BLaER1 treated with 17β-estradiol and CSF1 and Interleukin-3, amounts not matched to agents 10 nM and 100 nM (cell line): ENCODE measurements at regions not wholly inside any gene's neighbourhood (a gene's known extent, or its start where the extent isn't known, plus 50 kb on each side); places are given as distances from the start of the nearest gene placed in this dataset.

Source experiments
- H3K27ac ChIP-seq, 11 experiments: shearing (Covaris generic); formaldehyde crosslinking; 2 replicates each; pipeline ENCODE4 v1.8.1; 2022
- H3K27me3 ChIP-seq, 11 experiments: shearing (Covaris generic); formaldehyde crosslinking; 2 replicates each; pipeline ENCODE4 v1.8.1; 2022
- H3K36me3 ChIP-seq, 11 experiments: shearing (Covaris generic); formaldehyde crosslinking; 2 replicates each; pipeline ENCODE4 v1.8.1; 2022
- H3K4me1 ChIP-seq, 10 experiments: shearing (Covaris generic); formaldehyde crosslinking; 2 replicates each; pipeline ENCODE4 v1.8.1; 2022
- H3K4me2 ChIP-seq, 11 experiments: shearing (Covaris generic); formaldehyde crosslinking; 2 replicates each; pipeline ENCODE4 v1.8.1; 2022
- H3K4me3 ChIP-seq, 10 experiments: shearing (Covaris generic); formaldehyde crosslinking; 2 replicates each; pipeline ENCODE4 v1.8.1; 2022
- H3K9ac ChIP-seq, 11 experiments: shearing (Covaris generic); formaldehyde crosslinking; 2 replicates each; pipeline ENCODE4 v1.8.1; 2022
- H3K9me3 ChIP-seq, 11 experiments: shearing (Covaris generic); formaldehyde crosslinking; replicated peaks in 1 of 11; 2 replicates each; pipeline ENCODE4 v1.8.1; 2022
- H4K20me1 ChIP-seq, 11 experiments: shearing (Covaris generic); formaldehyde crosslinking; 2 replicates each; pipeline ENCODE4 v1.8.1; 2022
- Cebpa-rat ChIP-seq, 11 experiments: shearing (Covaris generic); IDR thresholded peaks; 2 replicates each; pipeline ENCODE4 v1.8.1; 2022

- Histone ChIP-seq H3K4me1 (no peaks in the 10 kb centered on the region), H4K20me1 (no peaks in the 10 kb centered on the region)
Observed at GRCh38 chr14:31977001-31977556, 100.0 kb upstream of the ARHGAP5 start.

GRCh38 chr14:31978423-31978822, 98.7 kb upstream of the ARHGAP5 start:
- Histone ChIP-seq H3K9me3 (peaks cover 36 to 55% (median 45%) of the 10 kb centered on the region in 11 experiments), H3K27ac (no peak overlapping the region), H3K4me2 (no peak overlapping the region), H3K9ac (no peak overlapping the region), H3K4me3 (no peak overlapping the region), H3K4me1 (peaks cover 0 to under 1% (median 0%) of the 10 kb centered on the region in 10 experiments; a peak in 3 of 20 replicates), H4K20me1 (no peaks in the 10 kb centered on the region), H3K27me3 (no peaks in the 10 kb centered on the region), H3K36me3 (peaks cover 0 to 6% (median 0%) of the 10 kb centered on the region in 11 experiments; a peak in 3 of 22 replicates)
- TF ChIP-seq Cebpa-rat (IDR thresholded peaks at IDR 0.05) = no peak

More at GRCh38 chr14:31977001-31977556, 100.0 kb upstream of the ARHGAP5 start:
- Histone ChIP-seq H3K4me3 (no peak overlapping the region), H3K4me2 (no peak overlapping the region), H3K36me3 (peaks cover 0 to 6% (median 0%) of the 10 kb centered on the region in 11 experiments; a peak in 3 of 22 replicates), H3K9me3 (peaks cover 35 to 55% (median 41%) of the 10 kb centered on the region in 11 experiments), H3K27ac (no peak overlapping the region), H3K9ac (no peak overlapping the region), H3K27me3 (no peaks in the 10 kb centered on the region)
- TF ChIP-seq Cebpa-rat (IDR thresholded peaks at IDR 0.05) = no peak

GRCh38 chr14:31982642-31983041, 94.5 kb upstream of the ARHGAP5 start:
- Histone ChIP-seq H3K4me2 (no peak overlapping the region), H3K4me1 (peaks cover 0 to 17% (median 14%) of the 10 kb centered on the region in 10 experiments; a peak in 15 of 20 replicates), H3K27ac (no peak overlapping the region), H3K9me3 (peaks cover 38 to 69% (median 52%) of the 10 kb centered on the region in 11 experiments), H3K4me3 (no peak overlapping the region), H3K27me3 (no peaks in the 10 kb centered on the region), H4K20me1 (no peaks in the 10 kb centered on the region), H3K9ac (no peak overlapping the region), H3K36me3 (0 out of 22 replicates have a peak, but pooled peaks cover 0 to 3% (median 0%) of the 10 kb centered on the region in 11 experiments)
- TF ChIP-seq Cebpa-rat (IDR thresholded peaks at IDR 0.05) = no peak

GRCh38 chr14:31986405-31986804, 90.7 kb upstream of the ARHGAP5 start:
- H3K4me2 ChIP-seq = no peak overlapping the region
- no peak overlapping the region for H3K27ac ChIP-seq
- H3K9me3 ChIP-seq = peaks cover 34 to 57% (median 49%) of the 10 kb centered on the region in 11 experiments
- no peaks in the 10 kb centered on the region for H3K27me3 ChIP-seq
- no peak for TF ChIP-seq Cebpa-rat (IDR thresholded peaks at IDR 0.05)
- H3K4me3 ChIP-seq = no peak overlapping the region
- H3K4me1 ChIP-seq = peaks cover 0 to 17% (median 14%) of the 10 kb centered on the region in 10 experiments; a peak in 17 of 20 replicates
- H3K9ac ChIP-seq = no peak overlapping the region
- 0 out of 22 replicates have a peak, but pooled peaks cover 0 to 3% (median 0%) of the 10 kb centered on the region in 11 experiments for H3K36me3 ChIP-seq
- H4K20me1 ChIP-seq = no peaks in the 10 kb centered on the region

- Histone ChIP-seq H3K9me3 (peaks cover 23 to 44% (median 36%) of the 10 kb centered on the region in 11 experiments), H3K27me3 (no peaks in the 10 kb centered on the region), H3K27ac (no peak overlapping the region), H3K4me1 (peaks cover 0 to 25% (median 19%) of the 10 kb centered on the region in 10 experiments; a peak in 17 of 20 replicates), H3K4me3 (no peak overlapping the region), H4K20me1 (no peaks in the 10 kb centered on the region), H3K4me2 (no peak overlapping the region), H3K36me3 (no peaks in the 10 kb centered on the region), H3K9ac (no peak overlapping the region)
- TF ChIP-seq Cebpa-rat (IDR thresholded peaks at IDR 0.05) = no peak
Observed at GRCh38 chr14:31987721-31988120, 89.4 kb upstream of the ARHGAP5 start.

- no peaks in the 10 kb centered on the region for H3K36me3 ChIP-seq
- no peaks in the 10 kb centered on the region for H3K27me3 ChIP-seq
- no peak overlapping the region for H3K9ac ChIP-seq
- peaks cover 17 to 40% (median 31%) of the 10 kb centered on the region in 11 experiments for H3K9me3 ChIP-seq
- no peak overlapping the region for H3K27ac ChIP-seq
- no peak overlapping the region for H3K4me2 ChIP-seq
- H3K4me1 ChIP-seq = peaks cover 0 to 30% (median 23%) of the 10 kb centered on the region in 10 experiments; a peak in 17 of 20 replicates
- TF ChIP-seq Cebpa-rat (IDR thresholded peaks at IDR 0.05) = no peak
- H4K20me1 ChIP-seq = no peaks in the 10 kb centered on the region
- no peak overlapping the region for H3K4me3 ChIP-seq
Observed at GRCh38 chr14:31988244-31988643, 88.9 kb upstream of the ARHGAP5 start.

- Histone ChIP-seq H3K4me1 (peaks cover 0 to 26% (median 12%) of the 10 kb centered on the region in 10 experiments; a peak in 12 of 20 replicates), H3K9ac (no peak overlapping the region), H3K4me2 (peak overlapping the region in 1 of 11 experiments; percentile 13; a peak in 2 of 22 replicates), H3K36me3 (no peaks in the 10 kb centered on the region), H4K20me1 (no peaks in the 10 kb centered on the region), H3K9me3 (peaks cover 11 to 21% (median 15%) of the 10 kb centered on the region in 11 experiments), H3K27ac (no peak overlapping the region), H3K27me3 (no peaks in the 10 kb centered on the region), H3K4me3 (no peak overlapping the region)
- TF ChIP-seq Cebpa-rat (IDR thresholded peaks at IDR 0.05) = no peak
Observed at GRCh38 chr14:31990183-31990857, 86.8 kb upstream of the ARHGAP5 start.

- Histone ChIP-seq H3K9ac (no peak overlapping the region), H3K27me3 (no peaks in the 10 kb centered on the region), H3K4me1 (peaks cover 0 to 26% (median 12%) of the 10 kb centered on the region in 10 experiments; a peak in 12 of 20 replicates), H3K9me3 (peaks cover 5 to 14% (median 8%) of the 10 kb centered on the region in 11 experiments), H3K4me2 (peak overlapping the region in 2 of 11 experiments; percentile 3 to 13; a peak in 3 of 22 replicates), H3K4me3 (no peak overlapping the region), H4K20me1 (no peaks in the 10 kb centered on the region), H3K36me3 (no peaks in the 10 kb centered on the region), H3K27ac (no peak overlapping the region)
- no peak for TF ChIP-seq Cebpa-rat (IDR thresholded peaks at IDR 0.05)
Observed at GRCh38 chr14:31990926-31991572, 86.1 kb upstream of the ARHGAP5 start.

GRCh38 chr14:31992011-31992447, 85.1 kb upstream of the ARHGAP5 start:
- no peak for TF ChIP-seq Cebpa-rat (IDR thresholded peaks at IDR 0.05)
- H3K4me1 ChIP-seq = peaks cover 0 to 26% (median 12%) of the 10 kb centered on the region in 10 experiments; a peak in 12 of 20 replicates
- H3K36me3 ChIP-seq = no peaks in the 10 kb centered on the region
- H3K27ac ChIP-seq = no peak overlapping the region
- H4K20me1 ChIP-seq = no peaks in the 10 kb centered on the region
- H3K9me3 ChIP-seq = peaks cover 0 to 8% (median 0%) of the 10 kb centered on the region in 11 experiments; a peak in 7 of 22 replicates
- H3K4me3 ChIP-seq = no peak overlapping the region
- no peak overlapping the region for H3K9ac ChIP-seq
- H3K4me2 ChIP-seq = peak overlapping the region in 7 of 11 experiments; percentile 3 to 63 (median 52); a peak in 9 of 22 replicates
- H3K27me3 ChIP-seq = no peaks in the 10 kb centered on the region
